ENCODE measurements at regions not wholly inside any gene's neighbourhood (a gene's known extent, or its start where the extent isn't known, plus 50 kb on each side); places are given as distances from the start of the nearest gene placed in this dataset.
"Not testable (repeated sequence)": the region's sequence is repeated elsewhere in the genome, so short reads cannot be mapped to it uniquely, and the experiment has no call there.

GRCh38 chr3:147301781-147302180 lies 104.6 kb downstream of the ZIC4 start:
- ATAC-seq (ENCODE audit: low read depth) (no peak), DNase-seq (ENCODE audit: low spot score) (no peak)
- Histone ChIP-seq H3K27me3 (ENCODE audit: insufficient read depth, poor library complexity, severe bottlenecking) (peaks cover 3% of the 10 kb centered on the region), H3K4me3 (ENCODE audit: severe bottlenecking) (no peak overlapping the region), H3K36me3 (ENCODE audit: low read depth) (no peaks in the 10 kb centered on the region), H3K27ac (ENCODE audit: poor library complexity, severe bottlenecking) (no peak overlapping the region), H3K9me3 (ENCODE audit: severe bottlenecking) (no peaks in the 10 kb centered on the region), H3K4me1 (ENCODE audit: insufficient read depth, poor library complexity, severe bottlenecking) (no peaks in the 10 kb centered on the region)
- TF ChIP-seq CTCF (IDR thresholded peaks at IDR 0.05; ENCODE audit: poor library complexity, severe bottlenecking), result no peak

DNA sequence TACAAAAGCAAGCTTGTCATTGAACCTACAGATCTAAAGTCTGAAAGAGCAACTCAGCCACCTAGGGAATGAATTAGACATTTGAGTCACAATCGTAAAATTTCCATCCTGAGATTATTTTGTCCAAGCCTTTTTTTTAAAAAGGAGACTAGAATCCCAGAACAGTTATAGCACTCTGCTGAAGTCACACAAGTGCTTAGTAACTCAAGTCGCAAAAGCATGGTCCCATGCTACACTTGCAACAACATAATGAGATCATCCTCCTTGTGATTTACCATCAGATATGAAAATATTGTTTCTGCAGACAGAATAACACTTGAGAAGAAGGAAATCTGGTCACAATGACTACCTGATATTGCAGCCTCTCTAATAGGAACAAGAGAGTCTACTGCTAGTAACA lies 106.7 kb downstream of the ZIC4 start:
- no peaks in the 10 kb centered on the region for H3K4me1 ChIP-seq (ENCODE audit: insufficient read depth, poor library complexity, severe bottlenecking)
- no peak overlapping the region for H3K27ac ChIP-seq (ENCODE audit: poor library complexity, severe bottlenecking)
- no peak overlapping the region for H3K4me3 ChIP-seq (ENCODE audit: severe bottlenecking)
- no peaks in the 10 kb centered on the region for H3K9me3 ChIP-seq (ENCODE audit: severe bottlenecking)
- DNase-seq (ENCODE audit: low spot score) (no peak), ATAC-seq (ENCODE audit: low read depth) (no peak)
- TF ChIP-seq CTCF (IDR thresholded peaks at IDR 0.05; ENCODE audit: poor library complexity, severe bottlenecking), result no peak
- no peaks in the 10 kb centered on the region for H3K36me3 ChIP-seq (ENCODE audit: low read depth)
- peaks cover 3% of the 10 kb centered on the region for H3K27me3 ChIP-seq (ENCODE audit: insufficient read depth, poor library complexity, severe bottlenecking)

DNA sequence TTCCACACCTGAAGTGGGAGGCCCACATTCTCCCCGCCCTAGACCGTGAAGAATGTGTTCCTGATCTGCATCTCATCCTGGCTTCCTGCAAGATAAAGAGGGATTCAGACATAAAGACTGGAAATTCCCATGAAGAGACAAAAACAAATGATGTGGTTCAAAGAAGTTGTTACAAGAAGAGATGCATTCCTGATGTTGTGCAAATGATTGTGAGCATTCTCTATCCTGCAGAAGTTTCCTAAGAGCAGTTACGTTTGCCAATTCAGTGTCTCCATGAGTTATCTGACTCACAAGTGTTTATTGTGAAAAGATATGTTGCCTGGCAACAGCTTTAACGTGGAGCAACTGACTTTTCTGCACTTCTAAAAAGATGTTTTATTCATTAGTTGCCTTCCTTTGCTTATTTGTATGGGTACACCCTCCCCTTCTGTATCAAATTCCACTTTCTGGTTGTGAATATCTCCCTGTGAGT lies 107.8 kb downstream of the ZIC4 start:
- Histone ChIP-seq H3K9me3 (ENCODE audit: severe bottlenecking) (no peaks in the 10 kb centered on the region), H3K4me1 (ENCODE audit: insufficient read depth, poor library complexity, severe bottlenecking) (no peaks in the 10 kb centered on the region), H3K4me3 (ENCODE audit: severe bottlenecking) (no peak overlapping the region), H3K27ac (ENCODE audit: poor library complexity, severe bottlenecking) (no peak overlapping the region), H3K27me3 (ENCODE audit: insufficient read depth, poor library complexity, severe bottlenecking) (peaks cover 3% of the 10 kb centered on the region), H3K36me3 (ENCODE audit: low read depth) (no peaks in the 10 kb centered on the region)
- no peak for TF ChIP-seq CTCF (IDR thresholded peaks at IDR 0.05; ENCODE audit: poor library complexity, severe bottlenecking)
- ATAC-seq (ENCODE audit: low read depth) (peak; percentile 45), DNase-seq (ENCODE audit: low spot score) (no peak)

DNA sequence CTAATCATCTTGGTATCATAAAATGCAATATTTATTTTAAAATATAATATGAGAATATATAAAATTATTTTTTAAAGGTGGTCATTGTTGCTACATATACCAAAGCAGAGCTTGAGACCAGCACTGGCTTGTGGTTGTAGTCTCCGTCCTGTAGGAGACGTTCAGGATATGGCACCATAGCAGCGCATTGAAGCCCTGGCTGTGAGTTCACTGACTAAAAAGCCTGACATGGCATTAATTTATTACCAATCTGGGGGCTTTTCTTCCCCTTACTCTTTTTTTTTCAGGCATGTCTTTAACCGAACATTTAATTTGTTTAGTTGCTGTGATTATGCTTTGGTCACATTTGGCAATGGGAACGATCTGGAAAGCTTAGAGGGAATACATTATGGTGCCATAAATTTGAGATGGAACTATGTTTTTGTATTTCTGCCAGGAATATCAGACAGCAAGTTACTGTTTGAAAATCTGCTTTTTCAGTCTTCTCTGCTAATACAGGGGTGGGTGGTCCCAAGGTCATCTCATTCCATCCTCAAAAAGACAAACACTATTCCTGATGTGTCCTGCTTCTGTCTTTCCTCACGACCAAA lies 108.5 kb downstream of the ZIC4 start:
- Histone ChIP-seq H3K4me3 (ENCODE audit: severe bottlenecking) (no peak overlapping the region), H3K27ac (ENCODE audit: poor library complexity, severe bottlenecking) (no peak overlapping the region), H3K27me3 (ENCODE audit: insufficient read depth, poor library complexity, severe bottlenecking) (peaks cover 9% of the 10 kb centered on the region), H3K9me3 (ENCODE audit: severe bottlenecking) (no peaks in the 10 kb centered on the region), H3K36me3 (ENCODE audit: low read depth) (no peaks in the 10 kb centered on the region), H3K4me1 (ENCODE audit: insufficient read depth, poor library complexity, severe bottlenecking) (no peaks in the 10 kb centered on the region)
- ATAC-seq (ENCODE audit: low read depth) (no peak), DNase-seq (ENCODE audit: low spot score) (no peak)
- TF ChIP-seq CTCF (IDR thresholded peaks at IDR 0.05; ENCODE audit: poor library complexity, severe bottlenecking), result no peak

DNA sequence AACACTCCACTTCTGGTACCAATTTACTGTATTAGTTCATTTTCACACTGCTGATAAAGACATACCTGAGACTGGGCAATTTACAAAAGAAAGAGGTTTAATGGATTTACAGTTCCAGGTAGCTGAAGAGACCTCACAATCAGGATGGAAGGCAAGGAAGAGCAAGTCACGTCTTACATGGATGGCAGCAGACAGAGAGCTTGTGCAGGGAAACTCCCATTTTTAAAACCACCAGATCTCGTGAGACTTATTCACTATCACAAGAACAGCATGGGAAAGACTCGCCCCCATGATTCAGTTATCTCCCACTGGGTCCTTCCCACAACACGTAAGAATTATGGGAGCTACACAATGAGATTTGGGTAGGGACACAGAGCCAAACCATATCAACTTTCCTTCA lies 119.0 kb downstream of the ZIC4 start:
- H3K27ac ChIP-seq (ENCODE audit: poor library complexity, severe bottlenecking); H3K36me3 ChIP-seq (ENCODE audit: low read depth); H3K4me3 ChIP-seq (ENCODE audit: severe bottlenecking); H3K27me3 ChIP-seq (ENCODE audit: insufficient read depth, poor library complexity, severe bottlenecking); H3K9me3 ChIP-seq (ENCODE audit: severe bottlenecking); DNase-seq (ENCODE audit: low spot score); H3K4me1 ChIP-seq (ENCODE audit: insufficient read depth, poor library complexity, severe bottlenecking); ATAC-seq (ENCODE audit: low read depth): not testable (repeated sequence)
